CD8-positive, alpha-beta memory T cell (primary cell): ENCODE measurements at regions not wholly inside any gene's neighbourhood (a gene's known extent, or its start where the extent isn't known, plus 50 kb on each side); places are given as distances from the start of the nearest gene placed in this dataset.

Experiments
- CTCF ChIA-PET: fragments of 350-600 bp; sonication (Branson Sonifier 250); formaldehyde crosslinking; loops from one replicate; lab custom pipeline; 2021; ENCODE audit warnings: antibody characterized with exemption; lab: Charles Lee
- POLR2A ChIA-PET: fragments of 350-600 bp; sonication (Branson Sonifier 250); formaldehyde crosslinking; loops from one replicate; lab custom pipeline; 2021; ENCODE audit warnings: antibody characterized with exemption; lab: Charles Lee
- DNase-seq, 5 donors: peaks; one replicate each; pipeline versions ENCODE4 v3.0.0 to v3.0.0-alpha.2; 2020 to 2022; ENCODE audit warnings: mixed read lengths in 1 of 5
- H3K27ac ChIP-seq: one replicate; pipeline ENCODE4 v1.7.0; 2013; ENCODE audit warnings: low read depth, mild to moderate bottlenecking, low read length, moderate library complexity
- H3K27me3 ChIP-seq: 2 replicates; pipeline ENCODE4 v1.7.0; 2013; ENCODE audit warnings: low read length, mild to moderate bottlenecking; ENCODE audit not compliant: insufficient read depth, poor library complexity, severe bottlenecking
- H3K36me3 ChIP-seq: 2 replicates; pipeline ENCODE4 v1.7.0; 2013; ENCODE audit warnings: mild to moderate bottlenecking, low read length, moderate library complexity; ENCODE audit not compliant: insufficient read depth
- H3K4me1 ChIP-seq: 2 replicates; pipeline ENCODE4 v1.7.0; 2013; ENCODE audit warnings: mild to moderate bottlenecking, low read length, moderate library complexity; ENCODE audit not compliant: insufficient read depth
- H3K4me3 ChIP-seq: 2 replicates; pipeline ENCODE4 v1.7.0; 2013; ENCODE audit warnings: mild to moderate bottlenecking, low read length
- H3K9me3 ChIP-seq: 2 replicates; pipeline ENCODE4 v1.7.0; 2013; ENCODE audit warnings: mild to moderate bottlenecking, low read length
- H3K27ac Mint-ChIP-seq, 8 donors: one replicate each; pipeline ENCODE4 v1.8.0; 2020 to 2021; ENCODE audit warnings: mixed read lengths in 8 of 8, mild to moderate bottlenecking in 6 of 8, inconsistent platforms in 3 of 8, moderate library complexity in 3 of 8
- H3K27me3 Mint-ChIP-seq, 2 donors: one replicate each; pipeline ENCODE4 v1.8.0; 2020 to 2021; ENCODE audit warnings: mixed read lengths in 2 of 2, mild to moderate bottlenecking in 1 of 2, moderate library complexity in 1 of 2
- H3K36me3 Mint-ChIP-seq, 3 donors: one replicate each; pipeline ENCODE4 v1.8.0; 2020 to 2021; ENCODE audit warnings: mixed read lengths in 3 of 3, inconsistent platforms in 1 of 3, mild to moderate bottlenecking in 1 of 3
- H3K4me1 Mint-ChIP-seq, 3 donors: one replicate each; pipeline ENCODE4 v1.8.0; 2020 to 2021; ENCODE audit warnings: mixed read lengths in 3 of 3, inconsistent platforms in 1 of 3, mild to moderate bottlenecking in 1 of 3
- H3K4me3 Mint-ChIP-seq, 7 donors: one replicate each; pipeline ENCODE4 v1.8.0; 2020 to 2021; ENCODE audit warnings: mixed read lengths in 7 of 7, mild to moderate bottlenecking in 6 of 7, moderate library complexity in 4 of 7, inconsistent platforms in 2 of 7
- H3K9me3 Mint-ChIP-seq, 5 donors: one replicate each; pipeline ENCODE4 v1.8.0; 2020 to 2022; ENCODE audit warnings: mixed read lengths in 5 of 5, mild to moderate bottlenecking in 3 of 5, moderate library complexity in 2 of 5, inconsistent platforms in 1 of 5

- CTCF ChIA-PET = no interaction called here
Measured at GRCh38 chr7:124084024-124084423, 51.2 kb upstream of the TMEM229A start.

More at GRCh38 chr7:124084024-124084423, 51.2 kb upstream of the TMEM229A start:
- H3K4me3 ChIP-seq = no peak overlapping the region
- Mint-ChIP-seq H3K4me3 (no peak overlapping the region), H3K9me3 (peaks cover 0 to 9% (median 2%) of the 10 kb centered on the region in 5 donors), H3K27me3 (no peaks in the 10 kb centered on the region), H3K27ac (no peak overlapping the region), H3K4me1 (no peaks in the 10 kb centered on the region), H3K36me3 (no peaks in the 10 kb centered on the region)
- H3K9me3 ChIP-seq = no peaks in the 10 kb centered on the region
- POLR2A ChIA-PET = no interaction called here
- no peaks in the 10 kb centered on the region for H3K36me3 ChIP-seq
- no peak overlapping the region for H3K27ac ChIP-seq
- H3K4me1 ChIP-seq = no peaks in the 10 kb centered on the region
- H3K27me3 ChIP-seq = no peaks in the 10 kb centered on the region
- DNase-seq = no peak
